Activated CD4-positive, CD25-positive, alpha-beta regulatory T cell treated with anti-CD3 and anti-CD28 coated beads, Interleukin-2, amount 50 U/mL, for 24 hours (primary cell): ENCODE measurements at regions not wholly inside any gene's neighbourhood (a gene's known extent, or its start where the extent isn't known, plus 50 kb on each side); places are given as distances from the start of the nearest gene placed in this dataset.
"Not testable (repeated sequence)": the region's sequence is repeated elsewhere in the genome, so short reads cannot be mapped to it uniquely, and the experiment has no call there.

Experiments used
- ATAC-seq, 2 donors: fragments of 150-1000 bp; cut with Tn5 transposase; one replicate each; pipeline ENCODE4 v1.10.0; 2021; ENCODE audit warnings: mild to moderate bottlenecking in 1 of 2, moderate library complexity in 1 of 2

GRCh38 chr11:122440811-122441665, 214.5 kb upstream of the UBASH3B start:
- no peak for ATAC-seq

- no peak for ATAC-seq
These were observed 215.4 kb upstream of the UBASH3B start for GRCh38 chr11:122439866-122440810.

GRCh38 chr11:122436188-122436555, 219.3 kb upstream of the UBASH3B start:
- ATAC-seq = no peak

- ATAC-seq = no peak
These were observed 219.9 kb upstream of the UBASH3B start for GRCh38 chr11:122435540-122436187.

GRCh38 chr11:122434786-122435185, 220.7 kb upstream of the UBASH3B start:
- no peak for ATAC-seq

GRCh38 chr11:122430490-122430889, 225.0 kb upstream of the UBASH3B start:
- ATAC-seq = no peak

- no peak for ATAC-seq
These were observed 229.4 kb upstream of the UBASH3B start for GRCh38 chr11:122426073-122426472.

GRCh38 chr11:122424636-122425035, 230.9 kb upstream of the UBASH3B start:
- no peak for ATAC-seq

GRCh38 chr11:122423886-122424285, 231.6 kb upstream of the UBASH3B start:
- no peak for ATAC-seq

GRCh38 chr11:122423273-122423672, 232.2 kb upstream of the UBASH3B start:
- ATAC-seq = no peak

GRCh38 chr11:122422682-122423081, 232.8 kb upstream of the UBASH3B start:
- no peak for ATAC-seq

GRCh38 chr11:122421702-122422101, 233.8 kb upstream of the UBASH3B start:
- ATAC-seq = no peak

- ATAC-seq = no peak
These were observed 237.5 kb upstream of the UBASH3B start for GRCh38 chr11:122418032-122418431.

GRCh38 chr11:122414406-122415018, 241.0 kb upstream of the UBASH3B start:
- ATAC-seq = no peak

- ATAC-seq = no peak
These were observed 241.8 kb upstream of the UBASH3B start for GRCh38 chr11:122413677-122414076.

GRCh38 chr11:122412581-122412980, 242.9 kb upstream of the UBASH3B start:
- ATAC-seq = no peak

GRCh38 chr11:122406466-122406865, 249.1 kb upstream of the UBASH3B start:
- ATAC-seq = no peak

GRCh38 chr11:122405547-122406341, 249.8 kb upstream of the UBASH3B start:
- no peak for ATAC-seq

- ATAC-seq = no peak
These were observed 251.0 kb upstream of the UBASH3B start for GRCh38 chr11:122404571-122404970.

GRCh38 chr11:122401581-122401980, 253.9 kb upstream of the UBASH3B start:
- ATAC-seq = not testable (repeated sequence)

GRCh38 chr11:122399375-122399774, 256.1 kb upstream of the UBASH3B start:
- peak in 1 of 2 donors; percentile 30 for ATAC-seq

- no peak for ATAC-seq
These were observed 256.7 kb upstream of the UBASH3B start for GRCh38 chr11:122398851-122399250.
